ENCODE measurements at regions not wholly inside any gene's neighbourhood (a gene's known extent, or its start where the extent isn't known, plus 50 kb on each side); places are given as distances from the start of the nearest gene placed in this dataset.

DNA sequence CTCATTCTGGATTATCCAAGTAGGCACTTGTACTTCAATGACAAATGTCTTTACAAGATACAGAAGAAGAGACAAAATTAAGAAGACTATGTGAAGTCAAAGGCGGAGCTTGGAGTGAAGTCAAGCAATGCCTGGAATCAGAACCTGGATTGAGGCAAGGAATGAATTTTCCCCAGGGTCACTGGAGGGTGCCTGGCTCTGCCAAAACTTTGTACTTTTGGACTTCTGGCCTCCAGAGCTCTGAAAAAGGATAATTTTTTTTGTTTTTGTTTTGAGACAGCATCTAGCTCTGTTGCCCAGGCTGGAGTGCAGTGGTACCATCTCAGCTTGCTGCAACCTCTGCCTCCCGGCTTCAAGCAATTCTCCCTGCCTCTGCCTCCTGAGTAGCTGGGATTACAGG lies 119.3 kb upstream of the AGBL1 start:
- Histone ChIP-seq H3K4me1 (ENCODE audit: insufficient read depth, low read length, poor library complexity, severe bottlenecking) (no peaks in the 10 kb centered on the region), H3K4me2 (ENCODE audit: low read depth, low read length, poor library complexity, severe bottlenecking) (no peak overlapping the region), H3K36me3 (ENCODE audit: insufficient read depth, low read length) (no peaks in the 10 kb centered on the region), H3K9me3 (ENCODE audit: insufficient read depth, low read depth, low read length) (no peaks in the 10 kb centered on the region), H3K79me2 (ENCODE audit: insufficient read depth, low read length) (no peaks in the 10 kb centered on the region), H4K20me1 (ENCODE audit: insufficient read depth, low read length, poor library complexity, severe bottlenecking) (no peaks in the 10 kb centered on the region), H3K4me3 (ENCODE audit: low read length, poor library complexity, severe bottlenecking) (no peak overlapping the region), H2AFZ (ENCODE audit: low read length) (no peak overlapping the region), H3K9ac (ENCODE audit: low read depth, low read length, poor library complexity, severe bottlenecking) (no peak overlapping the region), H3K27me3 (ENCODE audit: insufficient read depth, low read length, poor library complexity, severe bottlenecking) (no peaks in the 10 kb centered on the region), H3F3A (ENCODE audit: low read depth) (no peaks in the 10 kb centered on the region), H3K9me2 (replicated peaks; ENCODE audit: low read depth, low read length) (no peaks in the 10 kb centered on the region)
- TF ChIP-seq EZH2phosphoT487 (IDR thresholded peaks at IDR 0.05; ENCODE audit: borderline replicate concordance) = no peak
- TF ChIP-seq, protein P1, sequence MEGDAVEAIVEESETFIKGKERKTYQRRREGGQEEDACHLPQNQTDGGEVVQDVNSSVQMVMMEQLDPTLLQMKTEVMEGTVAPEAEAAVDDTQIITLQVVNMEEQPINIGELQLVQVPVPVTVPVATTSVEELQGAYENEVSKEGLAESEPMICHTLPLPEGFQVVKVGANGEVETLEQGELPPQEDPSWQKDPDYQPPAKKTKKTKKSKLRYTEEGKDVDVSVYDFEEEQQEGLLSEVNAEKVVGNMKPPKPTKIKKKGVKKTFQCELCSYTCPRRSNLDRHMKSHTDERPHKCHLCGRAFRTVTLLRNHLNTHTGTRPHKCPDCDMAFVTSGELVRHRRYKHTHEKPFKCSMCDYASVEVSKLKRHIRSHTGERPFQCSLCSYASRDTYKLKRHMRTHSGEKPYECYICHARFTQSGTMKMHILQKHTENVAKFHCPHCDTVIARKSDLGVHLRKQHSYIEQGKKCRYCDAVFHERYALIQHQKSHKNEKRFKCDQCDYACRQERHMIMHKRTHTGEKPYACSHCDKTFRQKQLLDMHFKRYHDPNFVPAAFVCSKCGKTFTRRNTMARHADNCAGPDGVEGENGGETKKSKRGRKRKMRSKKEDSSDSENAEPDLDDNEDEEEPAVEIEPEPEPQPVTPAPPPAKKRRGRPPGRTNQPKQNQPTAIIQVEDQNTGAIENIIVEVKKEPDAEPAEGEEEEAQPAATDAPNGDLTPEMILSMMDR (conservative IDR thresholded peaks at IDR 0.05; ENCODE audit: low read length) = no peak

DNA sequence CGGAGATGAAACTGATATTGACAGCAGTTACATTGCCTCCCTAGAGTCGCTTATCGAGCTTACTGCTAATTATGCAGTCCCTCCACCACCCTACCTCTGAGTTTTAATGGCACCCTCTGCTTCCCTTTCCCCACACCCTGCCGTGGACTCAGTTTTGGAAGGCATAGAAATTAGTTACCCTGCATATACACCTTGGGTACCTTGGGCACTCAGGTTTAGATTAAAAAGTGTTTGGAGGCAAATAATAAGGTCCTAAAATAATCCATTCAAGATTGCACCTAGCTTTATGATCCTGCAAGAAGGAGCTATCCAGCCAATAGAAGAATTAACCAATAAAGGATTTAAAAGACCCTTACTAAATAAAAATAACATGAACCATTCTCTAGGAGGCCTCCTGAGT lies 117.8 kb upstream of the AGBL1 start:
- Histone ChIP-seq H3K4me1 (ENCODE audit: insufficient read depth, low read length, poor library complexity, severe bottlenecking) (no peaks in the 10 kb centered on the region), H3K79me2 (ENCODE audit: insufficient read depth, low read length) (no peaks in the 10 kb centered on the region), H3K9ac (ENCODE audit: low read depth, low read length, poor library complexity, severe bottlenecking) (no peak overlapping the region), H3K4me2 (ENCODE audit: low read depth, low read length, poor library complexity, severe bottlenecking) (no peak overlapping the region), H3K9me2 (replicated peaks; ENCODE audit: low read depth, low read length) (no peaks in the 10 kb centered on the region), H4K20me1 (ENCODE audit: insufficient read depth, low read length, poor library complexity, severe bottlenecking) (no peaks in the 10 kb centered on the region), H3F3A (ENCODE audit: low read depth) (no peaks in the 10 kb centered on the region), H2AFZ (ENCODE audit: low read length) (no peak overlapping the region), H3K4me3 (ENCODE audit: low read length, poor library complexity, severe bottlenecking) (no peak overlapping the region), H3K36me3 (ENCODE audit: insufficient read depth, low read length) (no peaks in the 10 kb centered on the region), H3K9me3 (ENCODE audit: insufficient read depth, low read depth, low read length) (no peaks in the 10 kb centered on the region), H3K27me3 (ENCODE audit: insufficient read depth, low read length, poor library complexity, severe bottlenecking) (no peaks in the 10 kb centered on the region)
- TF ChIP-seq, protein P1 (conservative IDR thresholded peaks at IDR 0.05; ENCODE audit: low read length) = no peak
- no peak for TF ChIP-seq EZH2phosphoT487 (IDR thresholded peaks at IDR 0.05; ENCODE audit: borderline replicate concordance)

DNA sequence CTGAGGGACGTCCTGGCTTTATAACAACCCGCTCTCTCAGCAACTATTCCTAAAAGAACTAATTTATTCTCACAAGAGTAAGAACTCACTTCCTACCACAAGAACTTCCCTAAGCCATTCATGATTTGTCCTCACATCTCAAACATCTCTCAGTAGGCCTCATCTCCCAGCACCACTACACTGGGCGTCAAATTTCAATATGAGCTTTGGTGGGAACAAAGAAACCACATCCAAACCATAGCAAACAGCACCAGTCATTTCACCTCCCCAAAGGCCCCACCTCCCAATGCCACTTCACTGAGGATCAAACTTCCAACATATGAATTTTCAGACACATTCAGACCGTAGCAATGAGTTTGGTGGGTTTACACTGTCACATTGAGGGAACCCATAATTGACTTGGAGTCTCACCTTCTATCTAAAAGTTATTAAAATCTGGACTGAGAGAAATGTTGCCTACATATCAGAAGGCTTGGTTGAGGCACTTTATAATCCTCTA lies 116.4 kb upstream of the AGBL1 start:
- Histone ChIP-seq H3K27me3 (ENCODE audit: insufficient read depth, low read length, poor library complexity, severe bottlenecking) (no peaks in the 10 kb centered on the region), H4K20me1 (ENCODE audit: insufficient read depth, low read length, poor library complexity, severe bottlenecking) (no peaks in the 10 kb centered on the region), H3F3A (ENCODE audit: low read depth) (no peaks in the 10 kb centered on the region), H3K9me2 (replicated peaks; ENCODE audit: low read depth, low read length) (no peaks in the 10 kb centered on the region), H3K4me3 (ENCODE audit: low read length, poor library complexity, severe bottlenecking) (no peak overlapping the region), H3K4me2 (ENCODE audit: low read depth, low read length, poor library complexity, severe bottlenecking) (no peak overlapping the region), H3K4me1 (ENCODE audit: insufficient read depth, low read length, poor library complexity, severe bottlenecking) (no peaks in the 10 kb centered on the region), H2AFZ (ENCODE audit: low read length) (no peak overlapping the region), H3K36me3 (ENCODE audit: insufficient read depth, low read length) (no peaks in the 10 kb centered on the region), H3K79me2 (ENCODE audit: insufficient read depth, low read length) (no peaks in the 10 kb centered on the region), H3K9ac (ENCODE audit: low read depth, low read length, poor library complexity, severe bottlenecking) (no peak overlapping the region), H3K9me3 (ENCODE audit: insufficient read depth, low read depth, low read length) (no peaks in the 10 kb centered on the region)
- TF ChIP-seq, protein P1 (conservative IDR thresholded peaks at IDR 0.05; ENCODE audit: low read length) = no peak
- no peak for TF ChIP-seq EZH2phosphoT487 (IDR thresholded peaks at IDR 0.05; ENCODE audit: borderline replicate concordance)

Measured in Loucy (cell line).